SK-N-SH treated with all-trans-retinoic acid at 6 μM for 48 hours (cell line): ENCODE measurements at regions not wholly inside any gene's neighbourhood (a gene's known extent, or its start where the extent isn't known, plus 50 kb on each side); places are given as distances from the start of the nearest gene placed in this dataset.

ENCODE experiments used
- ATAC-seq: fragments of 200-7000 bp; cut with Tn5 transposase; 3 replicates; pipeline ENCODE4 v1.9.1; 2020; ENCODE audit warnings: mild to moderate bottlenecking, moderate library complexity
- ARNTL ChIP-seq: fragments of 450-650 bp; formaldehyde crosslinking; IDR thresholded peaks from 2 replicates; pipeline ENCODE4 v1.5.0; 2020; ENCODE audit warnings: low read depth, mild to moderate bottlenecking, moderate library complexity, borderline replicate concordance
- CSDC2 ChIP-seq: fragments of 250-450 bp; sonication (Bioruptor Pico); IDR thresholded peaks from 2 replicates; pipeline ENCODE4 v1.5.0; 2020; ENCODE audit warnings: mild to moderate bottlenecking, moderate library complexity
- ESRRG ChIP-seq: fragments of 250-450 bp; sonication (Bioruptor Pico); IDR thresholded peaks from 2 replicates; pipeline ENCODE4 v1.6.1; 2021; ENCODE audit warnings: mild to moderate bottlenecking
- ISL1 ChIP-seq: fragments of 250-450 bp; sonication (Bioruptor Pico); IDR thresholded peaks from 2 replicates; pipeline ENCODE4 v2.1.2; 2022; ENCODE audit warnings: mild to moderate bottlenecking, moderate library complexity
- OSR1 ChIP-seq: fragments of 250-450 bp; sonication (Bioruptor Pico); IDR thresholded peaks from 2 replicates; pipeline ENCODE4 v1.8.0; 2022; ENCODE audit warnings: moderate library complexity, mild to moderate bottlenecking, inconsistent platforms
- PPARA ChIP-seq: fragments of 250-450 bp; sonication (Bioruptor Pico); IDR thresholded peaks from 2 replicates; pipeline ENCODE4 v1.5.0; 2020; ENCODE audit warnings: mild to moderate bottlenecking, borderline replicate concordance
- RARB ChIP-seq: fragments of 250-450 bp; sonication (Bioruptor Pico); IDR thresholded peaks from 2 replicates; pipeline ENCODE4 v1.8.0; 2021; ENCODE audit warnings: mild to moderate bottlenecking, moderate library complexity
- TOX ChIP-seq: fragments of 250-450 bp; sonication (Bioruptor Pico); IDR thresholded peaks from 2 replicates; pipeline ENCODE4 v1.8.0; 2021; ENCODE audit warnings: mild to moderate bottlenecking, moderate library complexity, borderline replicate concordance
- ZC3H10 ChIP-seq: fragments of 250-450 bp; sonication (Bioruptor Pico); IDR thresholded peaks from 2 replicates; pipeline ENCODE4 v1.5.1; 2021; ENCODE audit warnings: mild to moderate bottlenecking, moderate library complexity
- ZFP3 ChIP-seq: fragments of 250-450 bp; sonication (Bioruptor Pico); IDR thresholded peaks from 2 replicates; pipeline ENCODE4 v1.5.0; 2020; ENCODE audit warnings: mild to moderate bottlenecking, moderate library complexity
- ZFP30 ChIP-seq: fragments of 450-650 bp; formaldehyde crosslinking; IDR thresholded peaks from 2 replicates; pipeline ENCODE4 v1.5.0; 2022; ENCODE audit warnings: mild to moderate bottlenecking, moderate library complexity
- ZNF565 ChIP-seq: fragments of 450-650 bp; formaldehyde crosslinking; conservative IDR thresholded peaks from 2 replicates; pipeline ENCODE4 v1.5.0; 2020; ENCODE audit warnings: low read depth, mild to moderate bottlenecking, moderate library complexity
- ZNF70 ChIP-seq: fragments of 450-650 bp; formaldehyde crosslinking; IDR thresholded peaks from 2 replicates; pipeline ENCODE4 v1.5.0; 2020; ENCODE audit warnings: mild to moderate bottlenecking, moderate library complexity
- ZNF8 ChIP-seq: fragments of 450-650 bp; formaldehyde crosslinking; IDR thresholded peaks from 2 replicates; pipeline ENCODE4 v1.5.0; 2020; ENCODE audit warnings: mild to moderate bottlenecking, moderate library complexity
- TF ChIP-seq, protein P1 (sequence below): fragments of 250-450 bp; sonication (Bioruptor Pico); IDR thresholded peaks from 2 replicates; pipeline ENCODE4 v1.8.0; 2021; ENCODE audit warnings: low read depth, mild to moderate bottlenecking, moderate library complexity, borderline replicate concordance
- TF ChIP-seq, protein P2 (sequence below): fragments of 250-450 bp; sonication (Bioruptor Pico); IDR thresholded peaks from 2 replicates; pipeline ENCODE4 v1.5.0; 2020; ENCODE audit warnings: mild to moderate bottlenecking, moderate library complexity
- TF ChIP-seq, protein P3 (sequence below): fragments of 250-450 bp; sonication (Bioruptor Pico); IDR thresholded peaks from 2 replicates; pipeline ENCODE4 v1.8.0; 2020; ENCODE audit warnings: mild to moderate bottlenecking, moderate library complexity, borderline replicate concordance
- TF ChIP-seq, protein P4 (sequence below): fragments of 250-450 bp; sonication (Bioruptor Pico); IDR thresholded peaks from 2 replicates; pipeline ENCODE4 v1.5.1; 2020; ENCODE audit warnings: low read depth, mild to moderate bottlenecking, moderate library complexity

DNA sequence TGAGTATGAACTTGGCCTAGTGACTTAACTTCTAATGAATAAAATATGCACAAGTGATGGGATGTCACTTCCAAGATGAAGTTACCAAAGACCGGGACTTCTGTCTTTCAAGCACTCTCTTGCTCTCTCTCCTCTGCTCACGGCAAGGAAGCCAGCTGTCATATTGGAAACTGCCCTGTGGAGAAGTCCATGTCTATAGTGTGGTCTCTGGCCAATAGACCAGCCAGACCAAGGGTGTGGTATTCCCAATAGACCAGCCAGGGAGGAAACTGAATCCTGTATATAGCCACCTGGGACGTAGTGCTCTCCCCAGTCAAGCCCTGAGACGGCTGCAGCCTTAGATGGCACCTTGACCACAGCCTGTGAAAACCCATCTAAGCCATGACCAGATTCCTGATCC is 93.2 kb upstream of the ALX4 start:
- TF ChIP-seq, protein P1, sequence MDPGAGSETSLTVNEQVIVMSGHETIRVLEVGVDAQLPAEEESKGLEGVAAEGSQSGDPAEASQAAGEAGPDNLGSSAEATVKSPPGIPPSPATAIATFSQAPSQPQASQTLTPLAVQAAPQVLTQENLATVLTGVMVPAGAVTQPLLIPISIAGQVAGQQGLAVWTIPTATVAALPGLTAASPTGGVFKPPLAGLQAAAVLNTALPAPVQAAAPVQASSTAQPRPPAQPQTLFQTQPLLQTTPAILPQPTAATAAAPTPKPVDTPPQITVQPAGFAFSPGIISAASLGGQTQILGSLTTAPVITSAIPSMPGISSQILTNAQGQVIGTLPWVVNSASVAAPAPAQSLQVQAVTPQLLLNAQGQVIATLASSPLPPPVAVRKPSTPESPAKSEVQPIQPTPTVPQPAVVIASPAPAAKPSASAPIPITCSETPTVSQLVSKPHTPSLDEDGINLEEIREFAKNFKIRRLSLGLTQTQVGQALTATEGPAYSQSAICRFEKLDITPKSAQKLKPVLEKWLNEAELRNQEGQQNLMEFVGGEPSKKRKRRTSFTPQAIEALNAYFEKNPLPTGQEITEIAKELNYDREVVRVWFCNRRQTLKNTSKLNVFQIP: no peak
- TF ChIP-seq ZFP30 (no peak), ZNF8 (CRISPR knock-in tag) (no peak)
- no peak for ATAC-seq

DNA sequence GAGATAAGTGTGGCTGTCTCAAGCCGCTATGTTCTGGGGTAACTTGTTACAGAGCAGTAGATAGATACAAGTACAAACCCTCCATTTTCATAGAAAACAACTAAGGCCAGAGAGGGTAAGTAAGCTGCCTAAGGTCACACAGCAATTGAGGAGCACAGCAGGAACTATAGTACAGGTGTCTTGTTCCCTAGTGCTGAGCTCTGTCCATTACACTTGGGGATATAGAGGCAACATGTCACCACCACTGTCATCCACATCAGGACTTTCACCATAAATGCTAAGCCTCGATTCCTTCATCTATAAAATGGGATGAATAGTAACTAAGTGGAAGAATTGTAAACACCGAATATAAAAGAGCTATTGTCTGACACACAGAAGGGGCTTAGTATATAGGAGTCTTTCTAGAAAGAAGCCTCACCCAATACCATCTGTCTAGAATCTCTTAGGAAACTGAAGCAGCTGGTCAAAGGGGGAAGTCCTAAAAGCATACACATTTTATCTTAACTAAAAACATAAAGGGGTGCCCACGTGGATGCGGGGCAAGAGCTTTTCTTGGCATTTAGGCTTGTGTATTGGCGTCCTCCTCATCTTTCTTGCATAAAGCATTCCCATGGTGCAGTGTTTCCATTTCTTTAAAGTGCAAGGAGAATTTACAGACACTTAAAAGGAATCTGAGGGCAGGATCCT is 93.8 kb upstream of the ALX4 start:
- no peak for ATAC-seq
- TF ChIP-seq PPARA (CRISPR knock-in tag) (no peak), ESRRG (CRISPR knock-in tag) (no peak), ZNF565 (CRISPR knock-in tag) (no peak), ZC3H10 (CRISPR knock-in tag) (no peak), ARNTL (no peak)
- TF ChIP-seq, protein P2, sequence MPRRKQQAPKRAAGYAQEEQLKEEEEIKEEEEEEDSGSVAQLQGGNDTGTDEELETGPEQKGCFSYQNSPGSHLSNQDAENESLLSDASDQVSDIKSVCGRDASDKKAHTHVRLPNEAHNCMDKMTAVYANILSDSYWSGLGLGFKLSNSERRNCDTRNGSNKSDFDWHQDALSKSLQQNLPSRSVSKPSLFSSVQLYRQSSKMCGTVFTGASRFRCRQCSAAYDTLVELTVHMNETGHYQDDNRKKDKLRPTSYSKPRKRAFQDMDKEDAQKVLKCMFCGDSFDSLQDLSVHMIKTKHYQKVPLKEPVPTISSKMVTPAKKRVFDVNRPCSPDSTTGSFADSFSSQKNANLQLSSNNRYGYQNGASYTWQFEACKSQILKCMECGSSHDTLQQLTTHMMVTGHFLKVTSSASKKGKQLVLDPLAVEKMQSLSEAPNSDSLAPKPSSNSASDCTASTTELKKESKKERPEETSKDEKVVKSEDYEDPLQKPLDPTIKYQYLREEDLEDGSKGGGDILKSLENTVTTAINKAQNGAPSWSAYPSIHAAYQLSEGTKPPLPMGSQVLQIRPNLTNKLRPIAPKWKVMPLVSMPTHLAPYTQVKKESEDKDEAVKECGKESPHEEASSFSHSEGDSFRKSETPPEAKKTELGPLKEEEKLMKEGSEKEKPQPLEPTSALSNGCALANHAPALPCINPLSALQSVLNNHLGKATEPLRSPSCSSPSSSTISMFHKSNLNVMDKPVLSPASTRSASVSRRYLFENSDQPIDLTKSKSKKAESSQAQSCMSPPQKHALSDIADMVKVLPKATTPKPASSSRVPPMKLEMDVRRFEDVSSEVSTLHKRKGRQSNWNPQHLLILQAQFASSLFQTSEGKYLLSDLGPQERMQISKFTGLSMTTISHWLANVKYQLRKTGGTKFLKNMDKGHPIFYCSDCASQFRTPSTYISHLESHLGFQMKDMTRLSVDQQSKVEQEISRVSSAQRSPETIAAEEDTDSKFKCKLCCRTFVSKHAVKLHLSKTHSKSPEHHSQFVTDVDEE (CRISPR knock-in tag): no peak

DNA sequence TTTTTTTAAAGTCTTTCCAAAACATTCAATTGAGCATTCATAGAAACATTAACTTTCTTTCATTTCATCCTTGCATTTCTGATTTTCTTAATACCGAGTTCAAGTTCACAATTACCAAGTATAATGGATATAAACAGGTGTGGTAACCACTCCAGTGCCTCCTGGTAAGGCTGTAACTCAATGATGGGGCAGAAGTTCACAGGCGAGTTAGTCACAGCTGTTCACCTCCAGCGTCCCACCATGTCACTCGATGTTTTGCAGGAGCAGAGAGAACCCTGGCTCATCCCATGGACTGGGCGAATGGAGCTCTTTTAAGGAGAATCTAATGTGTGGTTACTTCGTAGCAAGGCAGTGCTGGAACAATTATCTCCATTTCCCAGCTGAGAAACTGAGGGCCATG is 94.4 kb upstream of the ALX4 start:
- no peak for ATAC-seq
- TF ChIP-seq TOX (CRISPR knock-in tag): no peak
- TF ChIP-seq, protein P3, sequence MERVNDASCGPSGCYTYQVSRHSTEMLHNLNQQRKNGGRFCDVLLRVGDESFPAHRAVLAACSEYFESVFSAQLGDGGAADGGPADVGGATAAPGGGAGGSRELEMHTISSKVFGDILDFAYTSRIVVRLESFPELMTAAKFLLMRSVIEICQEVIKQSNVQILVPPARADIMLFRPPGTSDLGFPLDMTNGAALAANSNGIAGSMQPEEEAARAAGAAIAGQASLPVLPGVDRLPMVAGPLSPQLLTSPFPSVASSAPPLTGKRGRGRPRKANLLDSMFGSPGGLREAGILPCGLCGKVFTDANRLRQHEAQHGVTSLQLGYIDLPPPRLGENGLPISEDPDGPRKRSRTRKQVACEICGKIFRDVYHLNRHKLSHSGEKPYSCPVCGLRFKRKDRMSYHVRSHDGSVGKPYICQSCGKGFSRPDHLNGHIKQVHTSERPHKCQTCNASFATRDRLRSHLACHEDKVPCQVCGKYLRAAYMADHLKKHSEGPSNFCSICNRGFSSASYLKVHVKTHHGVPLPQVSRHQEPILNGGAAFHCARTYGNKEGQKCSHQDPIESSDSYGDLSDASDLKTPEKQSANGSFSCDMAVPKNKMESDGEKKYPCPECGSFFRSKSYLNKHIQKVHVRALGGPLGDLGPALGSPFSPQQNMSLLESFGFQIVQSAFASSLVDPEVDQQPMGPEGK (CRISPR knock-in tag): no peak
- no peak for TF ChIP-seq ISL1 (CRISPR knock-in tag)
- TF ChIP-seq OSR1: no peak
- no peak for TF ChIP-seq ESRRG (CRISPR knock-in tag)
- TF ChIP-seq, protein P1: no peak
- TF ChIP-seq ZFP30: no peak
- no peak for TF ChIP-seq ZNF70 (CRISPR knock-in tag)
- TF ChIP-seq, protein P2 (CRISPR knock-in tag): no peak
- no peak for TF ChIP-seq ZC3H10 (CRISPR knock-in tag)
- TF ChIP-seq, protein P4, sequence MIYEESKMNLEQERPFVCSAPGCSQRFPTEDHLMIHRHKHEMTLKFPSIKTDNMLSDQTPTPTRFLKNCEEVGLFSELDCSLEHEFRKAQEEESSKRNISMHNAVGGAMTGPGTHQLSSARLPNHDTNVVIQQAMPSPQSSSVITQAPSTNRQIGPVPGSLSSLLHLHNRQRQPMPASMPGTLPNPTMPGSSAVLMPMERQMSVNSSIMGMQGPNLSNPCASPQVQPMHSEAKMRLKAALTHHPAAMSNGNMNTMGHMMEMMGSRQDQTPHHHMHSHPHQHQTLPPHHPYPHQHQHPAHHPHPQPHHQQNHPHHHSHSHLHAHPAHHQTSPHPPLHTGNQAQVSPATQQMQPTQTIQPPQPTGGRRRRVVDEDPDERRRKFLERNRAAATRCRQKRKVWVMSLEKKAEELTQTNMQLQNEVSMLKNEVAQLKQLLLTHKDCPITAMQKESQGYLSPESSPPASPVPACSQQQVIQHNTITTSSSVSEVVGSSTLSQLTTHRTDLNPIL (CRISPR knock-in tag): no peak
- no peak for TF ChIP-seq CSDC2 (CRISPR knock-in tag)
- no peak for TF ChIP-seq ZNF565 (CRISPR knock-in tag)
- no peak for TF ChIP-seq PPARA (CRISPR knock-in tag)
- TF ChIP-seq ARNTL: no peak
- TF ChIP-seq RARB (CRISPR knock-in tag): no peak
- TF ChIP-seq ZFP3 (CRISPR knock-in tag): no peak
